ENCODE measurements at regions not wholly inside any gene's neighbourhood (a gene's known extent, or its start where the extent isn't known, plus 50 kb on each side); places are given as distances from the start of the nearest gene placed in this dataset.

DNA sequence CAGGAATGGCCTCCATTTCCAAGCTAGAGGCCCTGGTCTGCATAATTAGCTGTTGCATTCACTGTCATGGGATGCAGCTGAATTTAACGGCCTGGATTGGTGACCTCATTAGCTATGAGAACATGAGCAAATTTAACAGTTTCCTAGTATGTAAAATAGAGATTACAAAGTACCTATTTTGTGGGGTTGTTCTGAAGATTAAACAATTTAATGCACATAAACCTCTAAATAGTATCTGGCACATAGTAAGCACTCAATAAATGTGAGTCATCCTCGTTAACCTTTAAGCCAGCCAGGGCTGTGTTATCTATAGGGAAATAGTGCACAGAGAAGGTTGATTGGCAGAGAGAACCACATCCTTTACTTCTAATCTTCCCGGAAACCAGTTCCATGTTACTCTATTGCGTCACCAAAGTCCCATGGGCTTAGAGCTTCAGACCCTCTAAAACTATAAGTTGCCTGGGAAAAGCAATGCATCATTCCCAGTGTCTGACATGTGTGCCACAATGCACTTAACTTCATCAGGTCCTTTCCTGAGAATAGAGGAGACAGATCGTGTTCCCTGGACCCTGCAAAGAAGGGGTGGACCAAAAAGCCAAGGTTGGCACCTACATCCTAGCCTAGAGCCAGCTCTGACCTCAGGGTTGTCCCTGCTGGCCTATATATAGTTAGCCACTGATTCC, 196.5 kb downstream of the LNPK start:
- TF ChIP-seq POLR2A (IDR thresholded peaks at IDR 0.05): no peak
- TF ChIP-seq, protein P1, sequence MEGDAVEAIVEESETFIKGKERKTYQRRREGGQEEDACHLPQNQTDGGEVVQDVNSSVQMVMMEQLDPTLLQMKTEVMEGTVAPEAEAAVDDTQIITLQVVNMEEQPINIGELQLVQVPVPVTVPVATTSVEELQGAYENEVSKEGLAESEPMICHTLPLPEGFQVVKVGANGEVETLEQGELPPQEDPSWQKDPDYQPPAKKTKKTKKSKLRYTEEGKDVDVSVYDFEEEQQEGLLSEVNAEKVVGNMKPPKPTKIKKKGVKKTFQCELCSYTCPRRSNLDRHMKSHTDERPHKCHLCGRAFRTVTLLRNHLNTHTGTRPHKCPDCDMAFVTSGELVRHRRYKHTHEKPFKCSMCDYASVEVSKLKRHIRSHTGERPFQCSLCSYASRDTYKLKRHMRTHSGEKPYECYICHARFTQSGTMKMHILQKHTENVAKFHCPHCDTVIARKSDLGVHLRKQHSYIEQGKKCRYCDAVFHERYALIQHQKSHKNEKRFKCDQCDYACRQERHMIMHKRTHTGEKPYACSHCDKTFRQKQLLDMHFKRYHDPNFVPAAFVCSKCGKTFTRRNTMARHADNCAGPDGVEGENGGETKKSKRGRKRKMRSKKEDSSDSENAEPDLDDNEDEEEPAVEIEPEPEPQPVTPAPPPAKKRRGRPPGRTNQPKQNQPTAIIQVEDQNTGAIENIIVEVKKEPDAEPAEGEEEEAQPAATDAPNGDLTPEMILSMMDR (IDR thresholded peaks at IDR 0.05): no peak
